ENCODE measurements at regions not wholly inside any gene's neighbourhood (a gene's known extent, or its start where the extent isn't known, plus 50 kb on each side); places are given as distances from the start of the nearest gene placed in this dataset.

DNA sequence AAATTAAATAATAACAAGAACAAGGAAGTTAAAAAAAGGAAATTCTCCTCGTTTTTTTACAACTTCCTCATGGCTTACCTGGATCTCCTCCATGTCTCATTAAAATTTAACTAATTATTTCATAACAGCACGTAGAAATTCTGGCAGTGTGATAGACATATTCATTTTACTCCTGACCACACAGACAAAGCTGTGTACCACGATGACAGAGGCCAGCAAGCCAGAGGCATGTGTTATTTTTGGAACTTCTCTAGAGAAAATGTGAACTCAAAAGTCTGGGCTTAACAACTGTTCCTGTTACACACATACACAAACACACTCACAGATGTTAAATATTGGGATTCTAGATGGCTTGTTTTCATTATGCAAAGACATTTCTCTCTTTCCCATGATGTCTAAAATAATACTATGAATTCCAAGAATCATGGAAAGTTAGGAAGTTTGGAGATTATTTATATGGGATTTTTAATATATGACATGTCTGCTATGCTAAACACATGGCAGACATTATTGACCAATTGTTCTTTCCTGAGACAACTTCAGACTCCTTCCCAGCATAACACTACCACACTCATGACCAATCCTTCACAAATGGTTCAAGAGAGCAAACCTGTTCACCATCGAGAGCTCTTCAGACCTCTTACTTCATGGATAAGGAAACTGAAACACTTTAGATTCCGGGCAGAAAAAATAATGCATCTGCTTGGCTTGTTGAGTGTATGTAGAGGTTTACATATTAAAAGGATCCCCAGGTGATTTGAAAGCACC is 158.7 kb downstream of the DACT1 start:
- TF ChIP-seq CTCF (IDR thresholded peaks at IDR 0.05) = no peak
- no peak for TF ChIP-seq POLR2AphosphoS5 (IDR thresholded peaks at IDR 0.05)
